ENCODE measurements at regions not wholly inside any gene's neighbourhood (a gene's known extent, or its start where the extent isn't known, plus 50 kb on each side); places are given as distances from the start of the nearest gene placed in this dataset.

- peak; percentile 37 for DNase-seq
Measured at GRCh38 chr2:120854014-120854620, 118.4 kb downstream of the GLI2 start.

GRCh38 chr2:120854766-120855530 is 119.3 kb downstream of the GLI2 start:
- peak; percentile 31 for DNase-seq

GRCh38 chr2:120855855-120856405 is 120.3 kb downstream of the GLI2 start:
- peak; percentile 35 for DNase-seq

- peak; percentile 42 for DNase-seq
Measured at GRCh38 chr2:120856421-120856862, 120.8 kb downstream of the GLI2 start.

- peak; percentile 39 for DNase-seq
Measured at GRCh38 chr2:120857422-120857821, 121.8 kb downstream of the GLI2 start.

- DNase-seq, result no peak
Measured at GRCh38 chr2:120857931-120858330, 122.3 kb downstream of the GLI2 start.

GRCh38 chr2:120858361-120859106 is 122.9 kb downstream of the GLI2 start:
- peak; percentile 34 for DNase-seq

- DNase-seq, result peak; percentile 43
Measured at GRCh38 chr2:120859128-120859527, 123.5 kb downstream of the GLI2 start.

- peak; percentile 36 for DNase-seq
Measured at GRCh38 chr2:120859814-120860578, 124.3 kb downstream of the GLI2 start.

- DNase-seq, result no peak
Measured at GRCh38 chr2:120860579-120860922, 124.9 kb downstream of the GLI2 start.

- DNase-seq, result peak; percentile 38
Measured at GRCh38 chr2:120861191-120861575, 125.5 kb downstream of the GLI2 start.

GRCh38 chr2:120861576-120862191 is 126.0 kb downstream of the GLI2 start:
- DNase-seq, result peak; percentile 36

GRCh38 chr2:120862201-120863060 is 126.8 kb downstream of the GLI2 start:
- peak; percentile 42 for DNase-seq

- DNase-seq, result no peak
Measured at GRCh38 chr2:120863146-120863545, 127.5 kb downstream of the GLI2 start.

GRCh38 chr2:120863661-120864320 is 128.1 kb downstream of the GLI2 start:
- DNase-seq, result no peak

GRCh38 chr2:120864981-120865380 is 129.3 kb downstream of the GLI2 start:
- no peak for DNase-seq

GRCh38 chr2:120865656-120866055 is 130.0 kb downstream of the GLI2 start:
- no peak for DNase-seq

- peak; percentile 39 for DNase-seq
Measured at GRCh38 chr2:120866071-120866470, 130.4 kb downstream of the GLI2 start.

- DNase-seq, result peak; percentile 36
Measured at GRCh38 chr2:120866483-120867140, 130.9 kb downstream of the GLI2 start.

Measured in right forelimb (tissue), 1 donor.